IPS-18a (cell line): ENCODE measurements at regions not wholly inside any gene's neighbourhood (a gene's known extent, or its start where the extent isn't known, plus 50 kb on each side); places are given as distances from the start of the nearest gene placed in this dataset.
"Not testable (repeated sequence)": the region's sequence is repeated elsewhere in the genome, so short reads cannot be mapped to it uniquely, and the experiment has no call there.

Source experiments
- H3K27ac ChIP-seq: one replicate; pipeline ENCODE4 v1.5.1; 2013; ENCODE audit warnings: low read length
- H3K27me3 ChIP-seq: one replicate; pipeline ENCODE4 v1.6.1; 2013; ENCODE audit warnings: mild to moderate bottlenecking, low read length; ENCODE audit not compliant: control insufficient read depth, insufficient read depth
- H3K36me3 ChIP-seq: one replicate; pipeline ENCODE4 v1.6.1; 2013; ENCODE audit warnings: low read depth, low read length; ENCODE audit not compliant: control insufficient read depth
- H3K4me1 ChIP-seq: one replicate; pipeline ENCODE4 v1.6.1; 2013; ENCODE audit warnings: low read depth, low read length; ENCODE audit not compliant: control insufficient read depth
- H3K4me3 ChIP-seq: one replicate; pipeline ENCODE4 v1.5.1; 2013; ENCODE audit warnings: low read length
- H3K9ac ChIP-seq: one replicate; pipeline ENCODE4 v1.6.1; 2013; ENCODE audit warnings: mild to moderate bottlenecking, low read length, moderate library complexity
- H3K9me3 ChIP-seq: one replicate; pipeline ENCODE4 v1.6.1; 2013; ENCODE audit warnings: low read depth, low read length; ENCODE audit not compliant: control insufficient read depth

DNA sequence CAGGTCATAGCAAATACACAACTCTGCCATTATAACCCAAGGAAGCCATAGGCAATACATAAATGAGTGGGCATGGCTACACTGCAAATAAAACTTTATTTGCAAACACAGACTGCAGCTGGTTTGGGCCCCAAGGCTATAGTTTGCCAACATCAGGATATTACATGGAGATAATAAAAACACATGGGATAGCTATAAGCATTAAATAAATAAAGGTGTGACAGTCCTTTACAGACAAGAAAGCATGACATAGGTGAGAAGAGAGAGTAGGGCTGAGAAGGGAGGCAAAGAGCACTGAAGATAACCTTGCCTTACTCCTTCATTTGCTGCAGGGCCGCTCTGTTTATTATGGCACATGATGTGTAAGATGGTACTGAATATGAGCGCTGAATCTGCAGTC lies 135.1 kb upstream of the GHITM start:
- no peaks in the 10 kb centered on the region for H3K9me3 ChIP-seq
- no peaks in the 10 kb centered on the region for H3K4me1 ChIP-seq
- no peak overlapping the region for H3K27ac ChIP-seq
- no peak overlapping the region for H3K9ac ChIP-seq
- no peaks in the 10 kb centered on the region for H3K36me3 ChIP-seq
- no peak overlapping the region for H3K4me3 ChIP-seq
- H3K27me3 ChIP-seq: no peaks in the 10 kb centered on the region

DNA sequence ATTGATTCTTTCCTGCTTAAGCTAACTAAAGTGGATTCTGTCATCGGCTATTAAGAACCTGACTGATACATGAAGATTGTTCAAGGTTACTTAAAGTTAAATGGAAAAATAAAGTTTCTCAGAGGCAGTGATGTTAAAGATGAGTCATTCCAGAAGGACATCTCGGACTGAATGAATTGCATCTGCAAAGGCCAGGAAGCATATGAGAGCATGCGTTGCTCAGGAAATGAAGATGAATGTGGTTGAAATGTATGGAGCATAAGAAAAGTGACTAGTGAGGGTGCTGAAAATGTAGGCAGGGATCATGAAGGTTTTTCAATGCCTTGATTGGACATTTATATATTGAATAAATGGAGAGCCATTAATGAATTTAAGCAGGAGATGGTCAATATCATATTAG lies 133.9 kb upstream of the GHITM start:
- Histone ChIP-seq H3K4me3 (no peak overlapping the region), H3K36me3 (no peaks in the 10 kb centered on the region), H3K27me3 (no peaks in the 10 kb centered on the region), H3K27ac (no peak overlapping the region), H3K4me1 (no peaks in the 10 kb centered on the region), H3K9me3 (no peaks in the 10 kb centered on the region), H3K9ac (no peak overlapping the region)

DNA sequence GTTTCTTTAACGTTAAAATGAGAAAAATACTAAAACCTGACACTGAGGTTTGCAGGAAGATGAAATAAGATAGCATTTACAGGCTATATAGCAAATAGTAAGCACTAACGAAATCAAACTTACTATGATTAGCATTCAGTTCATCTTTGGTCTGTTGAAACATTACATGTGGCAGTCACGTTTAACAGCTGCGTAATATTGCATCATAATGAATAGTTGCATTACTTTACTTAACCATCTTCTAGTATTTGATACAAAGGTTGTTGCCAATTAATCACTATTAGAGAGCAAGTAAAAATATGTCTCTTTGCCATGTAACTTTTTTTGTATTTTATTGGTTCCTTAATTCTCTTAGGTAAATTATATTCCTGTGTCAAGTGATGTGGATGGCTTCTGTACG lies 131.8 kb upstream of the GHITM start:
- no peaks in the 10 kb centered on the region for H3K27me3 ChIP-seq
- H3K27ac ChIP-seq: no peak overlapping the region
- no peak overlapping the region for H3K9ac ChIP-seq
- no peaks in the 10 kb centered on the region for H3K36me3 ChIP-seq
- no peaks in the 10 kb centered on the region for H3K9me3 ChIP-seq
- no peaks in the 10 kb centered on the region for H3K4me1 ChIP-seq
- no peak overlapping the region for H3K4me3 ChIP-seq

DNA sequence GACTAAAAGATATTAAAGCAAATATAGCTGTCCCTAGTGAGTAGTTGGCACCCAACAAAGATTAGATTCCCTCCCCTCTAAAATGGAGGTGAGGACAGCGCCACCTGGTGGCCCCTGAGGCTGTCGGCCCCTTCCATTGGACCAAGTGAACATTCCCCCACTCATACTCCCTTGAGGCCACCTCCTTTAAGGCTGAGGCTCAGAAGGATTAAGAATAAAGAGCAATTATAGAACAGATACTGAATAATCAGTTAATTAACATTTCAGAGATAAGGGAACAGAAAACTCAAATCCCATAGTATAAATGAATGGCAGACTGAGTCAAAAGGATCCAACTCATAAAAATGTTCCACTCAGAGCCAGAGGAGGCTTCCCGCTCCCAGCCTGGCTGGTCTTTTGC lies 130.4 kb upstream of the GHITM start:
- Histone ChIP-seq H3K27me3 (no peaks in the 10 kb centered on the region), H3K36me3 (no peaks in the 10 kb centered on the region), H3K9ac (no peak overlapping the region), H3K4me1 (no peaks in the 10 kb centered on the region), H3K4me3 (no peak overlapping the region), H3K9me3 (no peaks in the 10 kb centered on the region), H3K27ac (no peak overlapping the region)

DNA sequence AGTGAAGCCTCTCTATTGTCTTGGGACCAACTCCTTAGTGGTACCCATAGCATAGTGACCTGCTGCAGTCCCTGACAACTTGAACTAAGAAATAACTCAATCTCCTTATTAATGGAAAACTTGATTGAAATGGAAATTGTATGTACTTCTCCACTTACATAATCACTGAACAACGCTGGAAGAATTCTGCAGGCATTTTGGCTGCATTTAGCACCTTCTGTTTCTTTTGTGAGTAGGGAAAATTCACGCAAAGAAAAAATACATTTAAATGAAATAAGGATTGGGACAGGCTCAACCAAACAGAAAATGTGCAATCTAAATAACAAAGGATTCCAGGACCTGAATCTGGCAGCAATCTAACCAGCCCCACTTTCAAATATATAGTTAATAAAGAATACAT lies 126.9 kb upstream of the GHITM start:
- Histone ChIP-seq H3K4me3 (no peak overlapping the region), H3K4me1 (no peaks in the 10 kb centered on the region), H3K36me3 (no peaks in the 10 kb centered on the region), H3K27ac (no peak overlapping the region), H3K9me3 (no peaks in the 10 kb centered on the region), H3K9ac (no peak overlapping the region), H3K27me3 (no peaks in the 10 kb centered on the region)

DNA sequence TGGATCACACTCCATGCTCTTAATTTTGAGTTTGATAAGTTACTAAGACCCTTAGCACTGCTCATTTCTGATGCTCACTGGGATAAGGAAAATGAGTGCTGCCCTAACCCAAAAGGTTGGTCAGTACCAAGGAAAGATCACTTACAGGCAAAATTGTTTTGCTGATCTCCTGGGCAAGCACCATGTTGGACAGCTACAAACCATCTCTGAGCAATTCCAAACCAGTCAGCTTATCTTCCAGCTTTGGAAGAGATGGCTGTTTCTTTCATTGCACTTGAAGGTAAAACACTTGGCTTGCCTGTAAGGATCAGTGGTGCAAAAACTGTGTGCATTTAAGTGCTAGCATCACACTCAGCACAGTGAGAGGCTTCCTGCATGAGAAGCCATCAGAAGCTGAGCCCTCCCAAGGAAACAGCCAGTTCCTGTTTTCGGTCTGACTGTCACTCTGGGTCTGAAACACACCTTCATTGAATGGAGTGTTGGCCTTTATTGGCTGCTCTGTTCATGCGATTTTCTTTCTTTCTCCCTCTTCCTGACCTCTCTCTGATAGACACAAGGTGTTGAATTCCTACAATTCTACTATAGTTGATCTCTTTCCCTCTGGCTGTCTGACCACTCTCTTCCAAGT lies 126.4 kb upstream of the GHITM start:
- Histone ChIP-seq H3K9me3 (no peaks in the 10 kb centered on the region), H3K36me3 (no peaks in the 10 kb centered on the region), H3K4me1 (no peaks in the 10 kb centered on the region), H3K9ac (no peak overlapping the region), H3K27ac (no peak overlapping the region), H3K4me3 (no peak overlapping the region), H3K27me3 (no peaks in the 10 kb centered on the region)

DNA sequence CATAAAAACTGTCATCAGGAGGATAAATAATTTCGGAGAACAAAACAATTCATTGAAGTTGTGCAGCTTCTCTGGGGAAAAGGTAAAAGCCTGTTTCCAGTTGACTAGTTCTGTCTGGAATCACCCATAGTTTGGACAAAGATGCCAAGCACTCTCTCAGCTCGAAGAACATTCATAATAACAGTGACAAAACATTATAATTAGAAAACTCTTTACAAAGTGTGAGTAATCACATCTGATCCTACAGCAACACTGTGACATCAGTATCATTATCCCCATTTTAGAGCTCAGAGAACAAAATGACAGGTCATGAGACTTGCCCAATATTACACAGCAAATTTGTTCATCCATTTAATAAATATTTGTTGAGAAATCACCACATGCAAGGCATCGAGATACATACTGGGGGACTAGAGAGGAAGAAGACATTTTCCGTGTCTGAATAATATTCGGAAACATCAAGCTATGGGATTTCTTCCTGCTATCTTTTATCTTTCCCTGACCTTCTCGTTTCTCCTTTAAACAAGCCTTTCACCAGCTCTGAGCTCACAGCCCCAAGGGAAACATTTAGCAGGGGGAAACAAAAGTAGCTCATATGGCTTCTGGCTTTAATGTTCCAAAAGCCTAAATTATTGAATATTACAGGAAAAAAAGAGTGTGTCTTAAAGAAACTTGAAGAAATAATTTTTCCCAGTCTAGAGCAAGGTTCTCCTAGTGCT lies 123.3 kb upstream of the GHITM start:
- H3K9me3 ChIP-seq: no peaks in the 10 kb centered on the region

DNA sequence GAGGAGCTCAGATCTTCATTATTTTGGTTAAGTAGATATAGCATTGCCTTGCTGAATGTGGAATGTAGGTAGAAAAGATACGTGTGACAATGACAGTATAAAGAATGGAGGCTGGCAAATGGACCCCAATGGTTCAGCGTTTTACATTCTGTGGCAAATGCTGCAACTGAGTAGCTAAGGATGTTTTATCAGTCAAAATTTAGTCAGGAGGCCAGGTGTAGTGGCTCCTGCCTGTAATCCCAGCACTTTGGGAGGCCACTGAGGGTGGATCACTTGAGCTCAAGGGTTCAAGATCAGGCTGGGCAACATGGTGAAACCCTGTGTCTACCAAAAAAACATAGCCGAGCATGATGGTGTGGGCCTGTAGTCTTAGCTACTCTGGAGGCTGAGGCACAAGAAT lies 120.5 kb upstream of the GHITM start:
- no peak overlapping the region for H3K27ac ChIP-seq
- H3K9ac ChIP-seq: no peak overlapping the region
- H3K4me1 ChIP-seq: no peaks in the 10 kb centered on the region
- no peaks in the 10 kb centered on the region for H3K36me3 ChIP-seq
- no peaks in the 10 kb centered on the region for H3K9me3 ChIP-seq
- H3K27me3 ChIP-seq: no peaks in the 10 kb centered on the region
- H3K4me3 ChIP-seq: no peak overlapping the region

More for the DNA sequence above, 123.3 kb upstream of the GHITM start:
- H3K9ac ChIP-seq: no peak overlapping the region
- H3K27ac ChIP-seq: no peak overlapping the region
- no peaks in the 10 kb centered on the region for H3K27me3 ChIP-seq
- no peak overlapping the region for H3K4me3 ChIP-seq
- H3K36me3 ChIP-seq: no peaks in the 10 kb centered on the region
- no peaks in the 10 kb centered on the region for H3K4me1 ChIP-seq

DNA sequence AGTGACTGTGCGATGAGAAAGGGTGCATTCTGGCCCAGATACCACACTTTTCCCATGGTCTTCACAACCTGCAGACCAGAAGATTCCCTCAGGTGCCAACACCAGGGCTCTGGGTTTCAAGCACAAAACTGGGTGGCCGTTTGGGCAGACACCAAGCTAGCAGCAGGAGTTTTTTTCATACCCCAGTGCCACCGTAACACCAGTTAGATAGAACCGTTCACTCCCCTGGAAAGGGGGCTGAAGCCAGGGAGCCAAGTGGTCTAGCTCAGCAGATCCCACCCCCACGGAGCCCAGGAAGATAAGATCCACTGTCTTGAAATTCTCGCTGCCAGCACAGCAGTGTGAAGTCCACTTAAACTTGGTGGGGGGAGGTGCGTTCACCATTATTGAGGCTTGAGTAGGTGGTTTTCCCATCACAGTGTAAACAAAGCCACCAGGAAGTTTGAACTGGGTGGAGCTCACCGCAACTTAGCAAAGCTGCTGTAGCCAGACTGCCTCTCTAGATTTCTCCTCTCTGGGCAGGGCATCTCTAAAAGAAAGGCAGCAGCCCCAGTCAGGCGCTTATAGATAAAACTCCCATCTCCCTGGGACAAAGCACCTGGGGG lies 119.4 kb upstream of the GHITM start:
- H3K4me3 ChIP-seq, H3K27me3 ChIP-seq, H3K9ac ChIP-seq, H3K4me1 ChIP-seq, H3K36me3 ChIP-seq, H3K27ac ChIP-seq, H3K9me3 ChIP-seq: not testable (repeated sequence)

DNA sequence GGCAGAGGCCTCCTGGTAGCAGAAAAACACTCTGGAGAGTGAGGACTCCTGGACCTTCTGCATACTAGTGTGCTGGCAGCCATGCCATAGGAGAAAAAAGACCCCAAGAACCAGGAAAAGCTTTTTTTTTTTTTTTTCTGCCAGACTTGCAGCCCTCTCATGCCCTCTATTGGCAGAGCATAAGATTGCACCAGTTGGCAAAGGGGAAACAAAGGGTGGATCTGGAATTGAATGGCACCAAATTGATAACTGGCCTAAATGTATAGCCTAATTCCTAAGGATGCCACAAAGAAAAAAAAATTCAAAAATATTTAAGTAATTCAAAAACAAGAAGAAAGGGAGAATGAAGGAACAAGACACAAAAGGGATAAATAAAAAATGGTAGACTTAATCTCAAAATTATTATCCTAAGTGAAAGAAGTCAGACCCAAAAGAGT lies 112.5 kb upstream of the GHITM start:
- Histone ChIP-seq H3K27ac (no peak overlapping the region), H3K4me3 (no peak overlapping the region), H3K4me1 (no peaks in the 10 kb centered on the region), H3K27me3 (no peaks in the 10 kb centered on the region), H3K36me3 (no peaks in the 10 kb centered on the region), H3K9ac (no peak overlapping the region), H3K9me3 (no peaks in the 10 kb centered on the region)

DNA sequence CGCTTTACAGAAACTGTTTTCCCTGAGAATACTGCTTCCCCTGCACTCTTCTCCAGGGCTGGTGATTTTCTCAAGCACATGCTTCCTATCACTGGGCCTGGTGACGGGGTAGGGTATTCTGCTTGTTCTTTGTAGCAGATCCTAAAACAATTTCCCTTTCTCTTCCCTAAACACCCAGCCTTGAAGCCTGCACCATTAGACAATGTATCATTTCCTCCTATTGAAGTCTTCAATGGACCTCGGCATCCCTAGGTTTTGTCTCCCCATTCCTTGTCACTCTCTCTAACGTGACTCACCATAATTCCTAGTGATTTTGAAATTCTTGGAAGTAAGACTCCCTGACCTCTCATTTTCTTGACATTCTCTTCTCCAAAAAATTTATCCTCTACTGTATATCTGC lies 109.5 kb upstream of the GHITM start:
- Histone ChIP-seq H3K36me3 (no peaks in the 10 kb centered on the region), H3K9ac (no peak overlapping the region), H3K4me1 (no peaks in the 10 kb centered on the region), H3K27ac (no peak overlapping the region), H3K9me3 (no peaks in the 10 kb centered on the region), H3K27me3 (no peaks in the 10 kb centered on the region), H3K4me3 (no peak overlapping the region)

DNA sequence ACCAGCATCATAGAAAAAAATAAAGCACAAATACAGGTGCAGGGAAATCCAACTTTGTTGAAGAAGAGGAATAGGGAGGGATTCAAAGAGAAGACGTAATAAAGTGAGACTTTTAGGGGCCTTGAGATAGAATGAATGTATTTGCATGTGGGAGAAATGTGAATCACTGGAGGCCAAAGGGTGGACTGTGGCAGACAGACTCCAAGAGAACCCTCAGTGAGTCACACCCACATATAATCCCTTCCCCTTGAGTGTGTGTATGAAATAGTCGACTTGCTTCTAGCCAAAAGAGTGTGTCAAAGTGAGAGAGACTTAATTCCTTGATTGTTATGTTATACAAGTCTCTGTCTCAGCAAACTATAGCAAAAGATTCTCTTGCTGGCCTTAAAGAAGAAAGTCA lies 101.3 kb upstream of the GHITM start:
- H3K27me3 ChIP-seq: no peaks in the 10 kb centered on the region
- H3K4me3 ChIP-seq: no peak overlapping the region
- no peak overlapping the region for H3K27ac ChIP-seq
- H3K4me1 ChIP-seq: no peaks in the 10 kb centered on the region
- H3K9me3 ChIP-seq: no peaks in the 10 kb centered on the region
- H3K36me3 ChIP-seq: no peaks in the 10 kb centered on the region
- H3K9ac ChIP-seq: no peak overlapping the region
